NCI-H2029 (cell line): ENCODE measurements at regions not wholly inside any gene's neighbourhood (a gene's known extent, or its start where the extent isn't known, plus 50 kb on each side); places are given as distances from the start of the nearest gene placed in this dataset.
"Not testable (repeated sequence)": the region's sequence is repeated elsewhere in the genome, so short reads cannot be mapped to it uniquely, and the experiment has no call there.

Experiments
- DNase-seq: peaks from one replicate; lab custom pipeline; 2025; lab: John Stamatoyannopoulos, UW

DNA sequence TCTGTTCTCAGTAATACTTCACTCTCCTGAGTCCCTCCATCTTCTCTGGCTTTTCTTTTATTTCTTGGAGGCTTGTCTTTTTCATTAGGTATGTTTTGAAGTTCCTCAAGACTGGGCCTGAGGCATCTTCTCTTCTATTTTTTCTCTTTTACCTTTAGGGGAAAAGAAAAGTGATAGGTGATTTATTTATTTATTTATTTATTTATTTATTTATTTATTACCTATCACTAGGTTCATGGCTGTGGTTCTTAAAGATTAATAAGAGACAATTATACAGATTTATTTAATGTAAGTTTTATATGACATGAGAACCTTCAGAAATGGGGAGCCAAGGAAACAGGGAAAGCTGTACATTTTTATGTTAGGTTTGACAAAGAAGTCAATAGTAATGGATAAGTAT, 330.3 kb upstream of the RBMS3 start:
- DNase-seq: no peak

DNA sequence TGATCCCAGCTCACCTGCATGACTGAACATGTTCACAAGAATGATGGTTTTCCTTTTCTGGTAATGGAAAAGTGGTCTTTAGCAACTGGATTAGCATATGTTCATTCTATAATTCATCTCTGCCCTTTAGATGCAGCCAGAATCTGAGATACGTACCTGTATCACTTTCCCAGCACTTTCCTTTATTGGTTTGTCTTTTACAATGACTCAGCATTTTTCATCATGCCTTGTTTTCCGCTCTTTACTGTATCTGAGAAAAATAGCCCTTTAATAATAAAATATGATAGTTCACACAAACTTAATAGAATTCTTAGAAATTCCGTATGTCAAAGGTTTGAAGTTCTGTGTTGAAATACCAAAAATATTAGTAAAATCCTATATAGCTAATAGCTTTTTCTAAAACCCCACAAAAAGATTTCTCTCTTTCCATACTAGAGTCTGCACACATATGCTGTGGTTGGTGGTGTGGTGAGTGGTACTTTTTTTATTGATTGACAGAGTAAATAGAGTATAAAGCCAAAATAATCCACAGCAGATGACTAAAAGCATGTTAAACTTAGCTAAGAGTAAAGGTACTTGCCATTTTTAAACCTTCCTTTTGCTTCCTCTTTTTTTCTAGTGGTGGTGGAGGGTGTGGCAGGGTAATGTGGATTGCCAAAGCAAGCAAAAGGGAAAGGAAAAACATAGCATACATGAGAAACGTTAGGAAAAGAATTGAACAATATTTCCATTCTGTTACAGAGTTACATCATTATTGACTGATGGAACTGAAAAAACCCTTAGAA, 328.9 kb upstream of the RBMS3 start:
- no peak for DNase-seq

DNA sequence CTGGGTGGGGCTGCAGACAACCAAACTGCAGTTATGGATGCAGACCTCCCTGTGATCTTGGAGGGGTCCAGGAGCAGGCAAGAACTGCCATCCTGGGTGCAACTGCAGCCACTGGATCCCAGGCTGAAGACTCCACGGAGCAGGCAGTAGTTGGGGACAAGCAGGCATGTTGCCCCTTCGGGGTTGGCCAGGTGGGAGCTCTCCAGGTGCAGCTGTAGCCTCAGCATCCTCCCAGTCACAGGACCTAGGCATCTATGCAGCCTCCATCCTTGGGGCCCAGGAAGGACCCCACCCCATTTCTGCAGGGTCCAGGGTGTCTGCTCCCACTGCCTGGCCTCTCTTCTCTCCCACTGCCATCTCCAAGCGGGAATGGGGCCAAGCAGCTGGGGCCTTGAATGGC, 322.2 kb upstream of the RBMS3 start:
- no peak for DNase-seq

DNA sequence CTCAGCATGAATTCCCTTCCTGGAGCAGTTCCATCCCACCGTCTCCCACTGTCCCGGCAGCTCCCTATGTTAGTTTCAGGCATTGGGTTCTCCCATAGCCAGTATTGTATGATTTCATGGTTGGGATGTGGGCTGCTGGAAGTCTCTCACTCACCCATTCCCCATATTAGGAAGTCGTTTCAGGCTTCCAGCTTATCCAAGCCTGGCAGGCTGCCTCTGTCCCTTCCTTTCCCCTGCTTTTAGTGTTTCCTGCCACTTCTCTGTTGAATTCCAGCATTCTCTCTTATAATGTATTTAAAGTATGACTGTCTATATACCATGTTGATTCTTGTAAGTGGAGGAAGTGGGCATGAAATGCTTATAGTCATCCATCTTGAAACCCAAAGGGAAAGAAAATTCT, 309.7 kb upstream of the RBMS3 start:
- DNase-seq: no peak

DNA sequence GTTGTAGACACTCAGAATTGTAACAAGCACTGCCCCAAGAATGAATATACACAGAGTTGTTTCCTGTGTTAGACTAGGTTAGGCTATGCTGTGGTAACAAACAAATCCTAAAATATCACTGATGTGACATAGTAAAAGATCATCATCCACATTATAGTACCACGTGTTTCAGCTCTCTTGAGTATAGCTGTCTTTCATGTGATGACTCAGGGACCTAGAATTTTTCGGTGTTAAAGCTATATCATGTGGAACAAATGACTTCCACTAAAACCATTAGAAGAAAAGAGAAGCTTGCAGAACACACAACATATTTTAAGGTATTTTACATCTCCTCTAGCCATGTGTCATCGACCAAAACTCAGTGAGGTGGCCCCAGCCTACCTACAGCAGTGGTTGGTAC, 307.9 kb upstream of the RBMS3 start:
- no peak for DNase-seq

DNA sequence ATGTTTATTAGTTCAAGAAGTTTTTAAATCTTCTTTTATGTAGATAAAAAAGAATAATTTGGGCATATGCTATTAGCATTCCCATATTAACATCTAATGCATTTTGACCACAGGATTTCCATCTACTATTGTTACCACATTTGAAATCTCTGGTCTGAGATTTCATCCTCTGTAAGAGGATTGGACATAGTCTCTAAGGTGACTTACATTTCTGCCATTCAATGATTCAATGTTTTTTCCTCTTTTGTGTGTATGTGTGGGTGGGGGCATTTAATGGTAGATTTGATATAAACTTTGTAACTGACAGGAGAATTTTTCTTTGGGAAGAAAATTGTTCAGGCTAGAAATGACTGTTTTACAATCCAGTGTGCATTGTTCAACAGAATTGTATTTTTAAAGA, 307.3 kb upstream of the RBMS3 start:
- DNase-seq: no peak

DNA sequence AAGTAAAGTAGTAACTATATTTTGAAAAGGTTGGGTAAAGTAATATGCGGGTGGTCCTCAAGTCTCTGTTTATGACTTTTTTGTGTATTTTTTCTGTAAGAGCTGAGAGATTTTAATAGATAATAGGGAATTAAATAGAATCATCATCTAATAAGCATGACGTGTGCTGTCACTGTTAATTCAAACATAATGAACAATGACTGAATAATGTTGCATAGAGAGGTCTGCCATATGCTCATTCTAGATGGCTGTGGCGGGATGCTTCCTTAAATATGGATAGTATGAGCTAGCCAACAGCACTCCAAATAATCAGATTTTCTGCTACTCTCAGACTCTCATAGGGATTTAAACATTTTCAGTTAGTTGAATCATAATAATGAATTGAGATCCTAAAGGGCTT, 302.8 kb upstream of the RBMS3 start:
- no peak for DNase-seq

DNA sequence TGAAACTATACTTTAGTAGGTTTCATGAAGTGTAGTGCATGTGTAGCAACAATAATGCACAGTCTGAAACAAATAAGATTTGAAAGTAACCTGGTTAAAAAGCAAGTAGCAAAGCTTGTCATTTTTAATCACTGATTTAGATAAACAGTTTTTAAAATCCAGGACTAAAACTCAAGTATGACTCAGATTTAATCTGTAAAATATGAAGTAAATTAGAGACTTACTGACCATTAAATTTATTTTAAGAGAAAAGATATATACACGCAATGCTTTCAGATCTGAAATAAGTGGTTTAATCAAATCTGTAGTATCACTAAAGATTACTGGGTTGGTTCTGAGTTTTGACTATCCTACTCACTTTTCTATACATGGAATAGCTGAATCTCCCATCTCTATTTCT, 300.7 kb upstream of the RBMS3 start:
- no peak for DNase-seq

DNA sequence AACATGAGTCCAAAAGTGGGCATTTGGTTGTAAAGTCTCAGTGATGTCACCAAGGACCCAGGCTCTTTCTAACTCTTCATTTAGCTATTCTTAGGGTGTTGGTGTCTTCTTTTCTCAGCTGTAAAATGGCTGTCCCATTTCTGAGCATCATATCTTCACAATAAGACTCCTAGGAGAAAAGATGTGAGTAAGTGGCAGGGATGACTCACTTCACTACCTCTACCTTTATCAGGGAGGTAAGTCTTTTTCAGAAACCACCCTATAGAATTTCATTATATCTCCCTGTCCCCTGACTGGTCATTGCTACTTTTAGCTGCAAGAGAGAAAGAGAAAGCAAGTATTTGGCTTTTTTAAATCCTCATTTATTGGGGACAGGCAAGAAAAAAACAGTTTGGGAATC, 300.2 kb upstream of the RBMS3 start:
- no peak for DNase-seq

DNA sequence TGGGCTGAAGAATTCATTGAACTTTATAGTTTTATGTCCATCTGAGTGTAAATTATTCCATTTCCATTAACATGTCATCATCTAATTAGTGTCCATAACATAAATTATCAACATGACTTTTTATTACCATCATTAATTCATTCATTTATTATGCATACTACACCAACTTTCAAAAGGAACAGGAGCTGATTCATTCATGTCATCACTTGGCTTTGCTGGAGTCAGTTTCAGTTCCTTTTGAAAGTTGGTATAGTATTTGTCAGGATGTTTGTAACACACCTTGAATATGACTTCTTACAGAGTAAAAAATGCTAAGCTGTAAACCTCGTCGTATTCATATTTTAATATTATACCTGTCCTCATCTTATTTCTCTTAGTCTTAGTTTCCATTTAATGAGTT, 298.0 kb upstream of the RBMS3 start:
- no peak for DNase-seq

DNA sequence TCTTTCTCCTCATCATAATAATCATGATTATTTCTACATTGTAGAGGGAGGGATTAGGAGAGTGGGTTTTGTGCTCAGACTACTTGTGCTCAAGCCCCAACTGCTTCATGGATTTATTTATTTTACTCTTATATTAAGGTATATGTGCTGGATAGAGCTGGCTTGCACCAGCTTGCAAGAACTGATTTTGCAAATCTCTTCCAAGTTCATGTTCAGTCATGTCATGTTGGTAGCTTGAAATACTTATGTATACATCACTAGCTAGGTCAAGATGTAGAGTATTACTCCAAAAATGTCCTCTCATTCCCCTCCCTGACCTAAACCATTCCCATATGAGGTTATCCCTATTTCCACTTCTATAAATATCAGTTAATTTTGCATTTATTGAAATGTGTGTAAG, 293.9 kb upstream of the RBMS3 start:
- no peak for DNase-seq

DNA sequence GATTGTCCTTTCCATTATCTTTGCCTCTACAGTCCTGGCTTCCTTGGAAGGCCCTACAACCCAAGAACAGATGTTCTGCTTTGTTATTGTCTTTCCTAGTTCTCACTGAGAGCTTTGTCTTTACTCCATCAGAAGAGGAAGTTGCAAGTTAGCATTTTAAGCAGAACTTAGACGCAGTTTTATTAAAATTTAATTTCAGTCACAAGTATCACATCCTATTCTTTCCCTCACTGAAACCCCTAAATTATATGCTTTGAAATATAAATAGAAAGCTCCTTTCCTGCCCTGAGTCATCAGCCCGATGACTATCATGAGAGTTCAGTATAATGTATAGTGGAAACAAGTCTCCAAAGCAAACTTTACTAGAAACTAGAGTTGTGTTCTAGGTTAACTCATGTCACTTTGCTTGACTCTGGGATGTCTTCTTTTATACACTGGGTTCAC, 291.2 kb upstream of the RBMS3 start:
- DNase-seq: no peak

DNA sequence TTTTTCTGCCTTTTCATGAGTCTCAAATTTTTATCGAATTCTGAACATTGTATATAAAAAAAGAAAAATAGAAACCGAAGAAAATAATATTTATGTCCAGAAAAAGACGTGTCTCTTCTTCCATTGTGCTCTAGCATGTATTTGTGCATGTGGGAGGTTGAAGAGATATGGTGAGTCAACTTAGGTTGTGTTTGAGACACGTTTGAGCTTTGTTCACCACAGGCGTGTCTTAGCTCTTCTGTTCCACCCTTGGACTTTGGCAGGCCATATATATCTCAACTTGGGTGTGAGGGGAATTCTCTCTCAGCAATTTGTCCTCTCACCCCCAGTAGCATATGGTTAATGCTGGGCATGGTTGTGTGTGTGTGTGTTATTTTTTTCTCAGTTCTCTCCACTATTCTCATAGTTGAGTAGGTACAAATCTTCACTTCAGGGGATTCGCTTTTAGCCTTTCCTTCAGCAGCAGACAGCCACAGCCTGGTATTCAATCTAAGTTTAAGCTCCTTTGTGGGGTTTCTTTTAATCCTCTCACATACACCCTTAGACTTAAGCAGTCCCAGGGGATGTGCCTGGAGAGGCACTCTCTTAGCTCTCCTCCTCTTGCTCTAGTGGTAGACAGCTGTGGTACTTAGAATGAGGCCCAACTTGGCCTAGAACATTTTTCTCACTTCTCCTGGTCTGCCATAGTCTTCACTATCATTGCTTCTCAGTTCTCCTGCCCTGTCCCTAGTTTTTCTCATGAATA, 286.5 kb upstream of the RBMS3 start:
- DNase-seq: no peak

DNA sequence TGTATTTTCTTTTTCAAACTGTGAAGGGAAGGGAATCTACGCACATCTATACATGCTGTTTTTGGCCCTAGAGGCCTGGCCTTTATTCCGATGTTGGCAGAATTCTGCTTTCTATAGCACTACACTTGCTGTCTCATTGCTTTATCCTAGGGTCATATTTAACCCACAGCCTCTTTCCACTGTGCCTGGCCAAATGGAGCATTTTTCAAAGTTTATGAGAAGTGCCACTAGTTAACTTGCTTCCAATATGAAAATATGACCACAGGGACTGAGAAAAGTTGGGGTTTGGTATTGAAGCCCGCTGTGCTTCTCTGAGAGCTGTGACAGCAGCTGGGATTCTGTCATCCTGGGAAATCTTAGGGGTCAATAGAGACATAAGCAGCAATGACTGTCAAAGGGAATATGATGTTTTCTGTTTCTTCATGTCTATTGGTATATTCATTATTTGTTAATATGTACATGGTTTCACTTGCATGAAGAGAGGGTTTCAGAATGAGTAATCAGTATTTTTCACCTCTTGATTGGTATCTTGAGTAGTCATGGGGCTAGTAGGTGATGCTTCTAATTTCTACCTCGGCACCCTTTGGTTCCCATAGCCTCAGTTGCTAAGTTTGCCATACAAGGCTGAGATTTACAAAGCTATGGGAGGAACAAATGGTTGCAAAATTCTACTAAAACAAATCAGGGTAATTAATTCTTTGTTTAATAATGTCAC, 275.8 kb upstream of the RBMS3 start:
- no peak for DNase-seq

DNA sequence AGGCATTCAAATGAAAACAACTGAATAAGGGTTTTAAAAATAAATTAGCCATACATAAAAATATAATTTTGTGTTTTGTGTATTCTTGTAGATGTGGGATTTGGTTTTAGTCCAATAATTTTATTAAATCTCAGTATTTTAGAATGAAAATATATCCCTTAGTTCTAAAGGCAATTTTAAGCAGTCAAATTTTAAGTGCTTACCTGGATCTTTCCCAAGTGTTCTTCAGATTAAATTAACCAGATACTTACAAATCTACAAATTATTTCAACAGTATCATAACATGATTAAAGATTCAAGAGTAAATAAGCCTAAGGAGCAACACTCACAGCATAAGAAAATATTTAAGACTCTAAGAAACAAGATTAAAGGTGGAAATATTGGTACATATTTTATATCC, 275.0 kb upstream of the RBMS3 start:
- no peak for DNase-seq

DNA sequence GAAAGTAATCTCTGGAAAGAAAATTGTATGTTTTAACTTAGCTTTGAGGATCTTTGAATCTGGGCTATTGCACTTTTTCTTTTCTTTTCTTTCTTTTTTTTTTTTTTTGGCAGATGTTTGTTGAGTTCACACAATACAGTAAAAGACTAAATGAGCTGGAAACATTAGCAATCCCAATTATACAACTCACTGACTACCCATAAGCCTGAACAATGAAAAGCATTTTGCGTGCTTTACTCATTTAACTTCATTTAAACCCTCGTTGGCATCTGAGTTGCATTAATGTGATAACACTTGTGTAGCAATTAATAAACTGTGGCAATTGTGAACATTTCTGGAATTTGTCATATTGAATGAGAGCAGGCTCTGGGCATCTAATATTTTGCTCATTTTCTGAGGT, 269.4 kb upstream of the RBMS3 start:
- no peak for DNase-seq

DNA sequence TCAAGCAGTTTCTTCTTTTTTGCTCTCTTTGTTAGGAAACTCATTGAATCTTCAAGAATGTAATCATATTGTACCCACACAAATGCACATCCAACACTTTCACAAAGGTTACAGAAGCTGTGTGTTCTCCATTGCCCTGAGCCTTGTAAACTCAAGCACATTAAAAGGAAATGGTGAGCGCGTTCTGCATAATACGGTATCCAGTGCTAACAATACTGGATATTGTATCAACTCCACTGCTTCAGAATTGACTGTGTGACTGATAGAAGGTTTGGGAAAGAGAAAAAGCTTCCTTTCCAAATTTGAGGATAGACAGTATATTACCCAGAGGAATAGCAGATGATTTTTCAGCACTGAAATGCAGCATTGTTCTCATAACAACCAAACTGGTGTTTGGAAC, 268.9 kb upstream of the RBMS3 start:
- DNase-seq: no peak

DNA sequence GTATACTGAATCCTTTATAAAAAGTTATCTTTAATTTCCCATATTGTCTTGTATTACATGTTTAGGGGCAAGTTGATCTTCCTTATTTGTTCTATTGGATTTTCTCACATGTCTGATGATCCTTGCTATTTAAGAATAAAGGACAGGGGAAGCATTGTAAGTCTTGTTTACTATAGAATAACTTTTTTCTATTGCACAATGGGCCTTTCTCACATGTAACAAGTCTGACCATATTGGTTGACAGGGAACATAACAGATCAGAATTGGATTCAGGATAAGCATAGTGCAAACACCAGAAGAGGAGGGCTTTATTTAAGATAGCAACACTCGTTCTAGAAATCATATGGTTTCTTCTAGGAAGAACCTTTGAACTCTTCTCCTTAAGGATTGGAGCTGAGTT, 257.9 kb upstream of the RBMS3 start:
- no peak for DNase-seq

DNA sequence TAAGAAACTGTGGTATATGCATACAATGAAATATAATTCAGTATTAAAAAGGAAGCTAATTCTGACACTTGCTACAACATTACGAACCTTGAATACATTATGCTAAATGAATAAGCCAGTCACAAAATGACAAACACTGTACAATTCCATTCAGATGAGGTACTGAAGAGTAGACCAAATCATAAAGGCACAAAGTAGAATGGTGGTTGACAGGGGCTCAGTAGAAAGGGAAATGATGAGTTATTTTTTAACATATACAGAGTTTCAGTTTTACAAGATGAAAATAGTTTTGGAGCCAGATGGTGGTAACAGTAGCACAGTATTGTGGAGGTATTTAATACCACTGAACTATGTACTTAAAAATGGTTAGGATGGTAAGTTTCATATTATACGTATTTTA, 254.6 kb upstream of the RBMS3 start:
- no peak for DNase-seq

DNA sequence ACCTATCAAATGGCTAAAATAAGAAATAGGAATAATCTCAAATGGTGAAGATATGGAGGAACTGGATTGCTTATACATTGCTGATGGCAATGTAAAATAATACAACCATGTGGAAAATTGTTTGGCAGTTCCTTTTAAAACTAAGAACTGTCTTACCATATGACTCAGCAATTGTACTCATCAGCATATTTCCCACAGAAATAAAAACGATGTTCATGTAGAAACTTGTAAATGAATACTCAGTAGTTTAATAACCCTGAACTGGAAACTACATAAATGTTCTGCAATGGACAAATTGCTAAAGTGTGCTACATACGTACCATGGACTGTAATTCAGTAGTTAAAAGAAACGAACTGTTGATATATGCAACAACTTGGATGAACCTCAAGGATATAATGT, 253.9 kb upstream of the RBMS3 start:
- DNase-seq: no peak

DNA sequence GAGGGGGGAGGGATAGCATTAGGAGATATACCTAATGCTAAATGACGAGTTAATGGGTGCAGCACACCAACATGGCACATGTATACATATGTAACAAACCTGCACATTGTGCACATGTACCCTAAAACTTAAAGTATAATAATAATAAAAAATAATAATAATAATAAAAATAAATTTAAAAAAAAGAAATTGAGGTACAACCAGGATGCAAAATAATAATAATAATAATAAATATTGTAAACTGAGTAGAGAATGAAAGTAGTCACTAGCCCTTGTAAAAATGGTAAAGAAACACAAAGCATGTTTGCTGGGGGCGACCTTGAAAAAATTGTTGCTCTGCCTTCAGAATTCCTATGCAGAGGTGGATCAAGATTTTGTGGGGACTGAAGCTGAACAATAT, 249.7 kb upstream of the RBMS3 start:
- not testable (repeated sequence) for DNase-seq

DNA sequence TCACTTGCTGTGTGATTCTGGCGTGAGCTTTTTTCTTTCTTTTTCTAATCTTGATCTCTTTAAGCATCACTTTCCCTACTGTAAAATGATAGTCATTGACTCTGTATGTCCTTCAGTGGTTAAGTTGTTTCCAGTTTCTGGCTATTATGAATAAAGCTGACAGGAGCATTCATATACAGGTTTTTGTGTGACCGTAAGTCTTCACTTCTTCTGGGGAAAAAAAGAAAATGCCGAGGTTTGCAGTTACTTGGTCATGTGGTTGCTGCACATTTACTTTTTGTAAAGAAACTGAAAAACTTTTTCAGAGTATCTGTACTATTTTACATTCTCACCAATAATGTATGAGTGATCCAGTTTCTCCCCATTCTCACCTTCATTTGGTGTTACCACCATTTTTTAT, 247.4 kb upstream of the RBMS3 start:
- DNase-seq: no peak

DNA sequence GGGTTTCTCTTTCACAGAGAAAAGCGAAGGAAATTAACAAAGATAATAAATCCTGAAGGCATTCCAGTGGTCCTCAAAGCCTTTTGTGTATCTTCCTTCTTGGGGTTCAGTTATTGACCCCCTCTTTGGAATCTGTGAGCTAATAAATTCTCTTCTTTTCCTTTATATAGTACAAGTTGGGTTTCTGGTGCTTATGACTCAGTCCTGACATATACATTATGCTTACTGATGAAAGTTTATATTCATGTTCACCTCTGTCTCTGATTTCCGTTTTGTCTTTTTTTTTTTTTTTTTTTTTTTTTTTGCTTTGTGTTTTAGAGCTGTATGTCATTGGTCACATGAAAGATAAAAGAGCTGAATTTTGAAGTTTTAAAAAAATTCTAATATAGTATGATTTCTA, 230.7 kb upstream of the RBMS3 start:
- no peak for DNase-seq
